Activated CD4-positive, alpha-beta T cell treated with anti-CD3 and anti-CD28 coated beads for 48 hours (primary cell): ENCODE measurements at regions not wholly inside any gene's neighbourhood (a gene's known extent, or its start where the extent isn't known, plus 50 kb on each side); places are given as distances from the start of the nearest gene placed in this dataset.
"Not testable (repeated sequence)": the region's sequence is repeated elsewhere in the genome, so short reads cannot be mapped to it uniquely, and the experiment has no call there.

Experiments used
- DNase-seq: peaks from one replicate; pipeline ENCODE4 v3.0.0-alpha.2; 2020

DNA sequence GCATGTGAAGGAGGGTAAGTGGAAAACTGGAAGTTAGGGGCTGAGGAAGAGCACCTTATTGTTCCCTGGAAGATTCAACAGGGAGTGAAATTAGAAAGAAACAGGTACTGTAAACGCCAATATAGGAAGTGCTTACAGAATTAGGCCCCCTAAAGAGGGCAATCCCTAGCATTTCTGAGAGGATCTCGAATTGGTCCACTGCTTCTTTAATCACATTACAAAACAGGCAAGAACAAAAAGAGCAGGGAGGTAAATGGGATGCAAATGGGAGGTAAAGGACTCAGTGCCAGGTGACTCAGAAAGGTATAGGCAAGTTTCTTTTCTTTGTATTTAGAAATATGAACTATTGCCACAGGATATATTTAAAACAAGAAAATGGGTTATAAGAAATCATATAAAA, 116.4 kb upstream of the FANCL start:
- DNase-seq, result no peak

DNA sequence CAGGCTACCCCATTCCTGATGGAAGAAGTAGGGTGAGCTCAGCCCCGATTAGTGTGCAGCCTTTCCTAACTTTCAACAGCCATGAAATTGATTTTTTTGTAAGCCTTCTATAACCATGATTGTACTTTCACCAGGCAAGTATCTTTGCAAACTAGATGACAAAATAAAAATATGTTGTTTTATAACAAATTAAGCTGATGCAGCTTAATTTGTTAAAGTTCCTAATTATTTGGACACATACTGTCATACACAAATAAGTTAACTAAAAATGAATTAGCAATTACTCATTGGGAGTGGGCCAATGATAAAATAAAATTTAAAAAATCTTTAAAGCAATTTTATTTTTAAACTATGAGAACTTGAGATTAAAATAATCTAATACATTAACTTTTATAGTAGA, 113.1 kb upstream of the FANCL start:
- no peak for DNase-seq

DNA sequence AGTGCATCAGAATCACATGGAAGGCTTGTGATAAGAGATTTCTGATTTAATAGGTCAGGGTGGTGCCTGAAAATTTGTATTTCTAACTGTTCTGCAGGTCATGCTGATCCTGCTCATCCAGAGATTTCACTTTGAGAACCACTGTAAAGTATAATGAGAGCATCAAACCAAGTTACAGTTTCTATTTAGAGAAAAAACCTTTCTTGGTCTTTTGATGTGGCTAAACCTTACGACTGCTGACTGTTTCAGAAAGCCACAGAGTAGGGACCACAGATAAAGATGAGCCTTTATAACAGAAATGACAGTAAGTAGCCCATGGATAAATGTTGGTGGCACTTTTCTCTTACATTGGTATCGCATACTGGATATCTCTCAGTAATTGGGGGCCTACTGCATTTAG, 109.4 kb upstream of the FANCL start:
- no peak for DNase-seq

DNA sequence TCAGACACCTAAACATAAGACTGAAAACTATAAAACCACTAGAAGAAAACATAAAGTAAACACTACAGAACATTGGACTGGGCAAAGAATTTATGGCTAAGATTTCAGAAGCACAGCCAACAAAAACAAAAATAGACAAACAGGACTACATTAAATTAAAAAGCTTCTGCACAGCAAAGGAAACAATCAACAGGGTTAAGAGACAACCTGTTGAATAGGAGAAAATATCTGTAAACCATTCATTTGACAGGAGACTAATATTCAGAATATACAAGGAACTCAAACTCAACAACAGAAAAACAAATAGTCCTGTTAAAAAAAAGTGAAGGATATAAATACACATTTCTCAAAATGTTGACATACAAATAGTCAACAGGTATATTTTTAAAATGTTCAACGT, 106.7 kb upstream of the FANCL start:
- no peak for DNase-seq

DNA sequence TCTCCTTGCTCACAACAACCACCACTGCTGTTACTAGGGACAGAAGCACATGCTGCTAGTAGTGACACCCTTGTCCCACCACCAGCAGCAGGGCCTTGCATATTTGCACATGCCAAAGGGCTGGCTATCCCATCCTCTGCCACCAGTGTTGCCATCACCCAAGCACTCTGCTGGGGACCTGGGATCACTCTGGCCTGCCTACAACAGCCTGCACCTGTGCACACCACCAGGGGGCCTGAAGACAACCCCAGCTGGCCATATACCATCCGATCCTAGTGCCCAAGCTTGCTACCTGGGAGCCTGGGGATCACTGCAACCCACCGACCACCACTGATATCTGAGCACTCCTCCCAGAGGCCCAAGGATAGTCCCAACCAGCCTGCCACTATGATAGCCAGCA, 99.9 kb upstream of the FANCL start:
- no peak for DNase-seq

GRCh38 chr2:58339548-58340243, 98.6 kb upstream of the FANCL start:
- no peak for DNase-seq

- DNase-seq, result no peak
These were observed 95.3 kb upstream of the FANCL start for GRCh38 chr2:58336416-58336815.

GRCh38 chr2:58334414-58334813, 93.3 kb upstream of the FANCL start:
- no peak for DNase-seq

DNA sequence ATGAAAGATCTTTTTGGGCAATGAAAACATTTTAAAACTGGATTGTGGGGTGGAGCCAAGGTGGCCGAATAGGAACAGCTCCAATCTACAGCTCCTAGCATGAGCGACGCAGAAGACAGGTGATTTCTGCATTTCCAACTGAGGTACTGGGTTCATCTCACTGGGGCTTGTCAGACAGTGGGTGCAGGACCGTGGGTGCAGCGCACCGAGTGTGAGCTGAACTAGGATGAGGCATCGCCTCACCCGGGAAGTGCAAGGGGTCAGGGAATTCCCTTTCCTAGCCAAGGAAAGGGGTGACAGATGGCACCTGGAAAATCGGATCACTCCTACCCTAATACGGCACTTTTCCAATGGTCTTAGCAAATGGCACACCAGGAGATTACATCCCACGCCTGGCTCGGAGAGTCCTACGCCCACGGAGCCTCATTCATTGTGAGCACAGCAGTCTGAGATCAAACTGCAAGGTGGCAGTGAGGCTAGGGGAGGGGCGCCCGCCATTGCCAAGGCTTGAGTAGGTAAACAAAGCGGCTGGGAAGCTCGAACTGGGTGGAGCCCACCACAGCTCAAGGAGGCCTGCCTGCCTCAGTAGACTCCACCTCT, 84.3 kb upstream of the FANCL start:
- DNase-seq, result not testable (repeated sequence)

- no peak for DNase-seq
These were observed 78.4 kb upstream of the FANCL start for GRCh38 chr2:58319481-58319880.

- not testable (repeated sequence) for DNase-seq
These were observed 77.8 kb upstream of the FANCL start for GRCh38 chr2:58318949-58319348.

- DNase-seq, result no peak
These were observed 72.8 kb upstream of the FANCL start for GRCh38 chr2:58313926-58314325.

DNA sequence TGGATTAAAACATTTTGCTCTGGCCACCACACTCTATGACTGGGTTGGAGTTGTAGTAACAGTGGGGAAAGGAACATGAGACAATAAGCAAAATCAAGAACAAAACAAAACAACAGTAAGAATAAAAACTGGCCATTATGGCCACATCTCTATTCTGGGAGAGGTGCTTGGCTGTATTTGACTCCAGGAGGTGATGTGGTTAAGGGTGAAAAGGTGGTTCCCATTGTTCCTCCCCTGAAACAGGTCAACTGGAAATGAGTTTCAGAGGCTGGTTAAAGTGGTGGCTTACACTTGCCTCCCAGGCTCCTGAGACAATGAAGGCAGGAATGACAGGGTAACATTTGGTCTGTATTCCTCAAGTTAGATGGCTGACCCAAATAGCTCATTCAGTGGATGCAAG, 67.3 kb upstream of the FANCL start:
- no peak for DNase-seq

- DNase-seq, result no peak
These were observed 63.7 kb upstream of the FANCL start for GRCh38 chr2:58304843-58305242.

GRCh38 chr2:58299123-58299522, 58.0 kb upstream of the FANCL start:
- DNase-seq, result no peak

DNA sequence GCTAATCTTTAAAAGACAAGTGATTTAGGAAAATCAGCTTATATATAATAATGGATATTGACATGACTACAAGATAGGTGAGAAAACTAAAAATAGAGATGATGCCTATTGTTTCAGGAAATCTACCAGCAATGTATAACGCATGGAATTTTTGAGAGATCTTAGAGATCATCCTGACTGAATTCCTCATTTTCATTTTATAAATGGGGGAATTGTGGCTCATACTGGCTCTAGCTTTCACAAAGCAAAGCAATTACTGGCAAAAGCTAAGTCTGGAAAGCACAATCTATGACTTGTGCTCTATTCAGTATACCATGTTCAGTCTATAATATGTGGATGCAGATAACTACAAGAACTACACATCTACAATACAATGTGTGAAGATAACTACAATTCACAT, 51.9 kb upstream of the FANCL start:
- DNase-seq, result no peak

- no peak for DNase-seq
These were observed 50.8 kb upstream of the FANCL start for GRCh38 chr2:58291726-58292438.
